GM12864 (cell line): ENCODE measurements at regions not wholly inside any gene's neighbourhood (a gene's known extent, or its start where the extent isn't known, plus 50 kb on each side); places are given as distances from the start of the nearest gene placed in this dataset.

Source experiments
- DNase-seq: peaks from one replicate; pipeline ENCODE4 v3.0.0-alpha.2; 2011; ENCODE audit warnings: low read depth
- H3K4me3 ChIP-seq: 2 replicates; pipeline ENCODE4 v1.5.1; 2011; ENCODE audit warnings: mild to moderate bottlenecking, low read depth, low read length, control low read depth
- TF ChIP-seq, protein P1 (sequence below): IDR thresholded peaks from 2 replicates; pipeline ENCODE4 v1.5.1; 2011; ENCODE audit warnings: low read depth, mild to moderate bottlenecking, moderate library complexity, low read length, control low read depth, inconsistent platforms; ENCODE audit errors: missing control alignments

DNA sequence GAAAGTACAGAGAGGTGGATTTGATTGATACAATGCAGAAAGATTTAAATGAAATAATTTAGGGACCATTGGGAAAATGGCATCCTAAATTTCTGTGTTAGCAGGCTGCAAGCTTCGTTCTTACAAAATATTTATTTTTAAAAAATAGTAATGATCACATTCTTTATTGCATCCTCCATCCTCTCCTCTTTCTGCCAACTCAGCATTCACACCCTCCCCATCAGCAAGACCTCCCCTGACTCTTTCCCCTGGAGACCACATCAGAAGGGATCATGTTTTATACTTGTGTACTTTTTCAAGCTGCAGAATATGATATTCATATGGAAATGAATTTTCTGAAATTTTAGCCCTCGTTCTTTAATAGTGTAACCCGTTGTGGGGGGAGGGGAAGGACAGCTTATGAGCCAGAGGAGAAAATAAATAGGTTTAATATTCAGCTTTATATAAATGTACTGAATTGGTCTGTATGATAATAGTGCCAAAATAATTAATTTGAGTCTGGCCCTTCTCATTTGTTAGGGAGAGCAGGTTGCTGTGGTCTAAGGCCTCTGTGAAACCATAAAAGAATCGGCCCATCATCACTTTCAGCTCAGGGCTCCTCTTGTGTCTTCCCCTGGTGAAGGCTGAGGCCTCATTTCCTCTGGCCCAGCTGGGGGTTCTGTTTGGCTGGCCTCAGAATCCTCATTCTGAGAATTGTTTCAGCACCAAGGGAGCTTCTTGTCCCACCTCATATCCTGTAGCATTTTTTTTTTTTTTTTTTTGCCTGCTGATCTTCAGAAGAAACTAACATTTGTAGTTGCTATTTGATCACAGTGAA, 330.8 kb downstream of the TXNL1 start:
- no peak for DNase-seq
- TF ChIP-seq, protein P1, sequence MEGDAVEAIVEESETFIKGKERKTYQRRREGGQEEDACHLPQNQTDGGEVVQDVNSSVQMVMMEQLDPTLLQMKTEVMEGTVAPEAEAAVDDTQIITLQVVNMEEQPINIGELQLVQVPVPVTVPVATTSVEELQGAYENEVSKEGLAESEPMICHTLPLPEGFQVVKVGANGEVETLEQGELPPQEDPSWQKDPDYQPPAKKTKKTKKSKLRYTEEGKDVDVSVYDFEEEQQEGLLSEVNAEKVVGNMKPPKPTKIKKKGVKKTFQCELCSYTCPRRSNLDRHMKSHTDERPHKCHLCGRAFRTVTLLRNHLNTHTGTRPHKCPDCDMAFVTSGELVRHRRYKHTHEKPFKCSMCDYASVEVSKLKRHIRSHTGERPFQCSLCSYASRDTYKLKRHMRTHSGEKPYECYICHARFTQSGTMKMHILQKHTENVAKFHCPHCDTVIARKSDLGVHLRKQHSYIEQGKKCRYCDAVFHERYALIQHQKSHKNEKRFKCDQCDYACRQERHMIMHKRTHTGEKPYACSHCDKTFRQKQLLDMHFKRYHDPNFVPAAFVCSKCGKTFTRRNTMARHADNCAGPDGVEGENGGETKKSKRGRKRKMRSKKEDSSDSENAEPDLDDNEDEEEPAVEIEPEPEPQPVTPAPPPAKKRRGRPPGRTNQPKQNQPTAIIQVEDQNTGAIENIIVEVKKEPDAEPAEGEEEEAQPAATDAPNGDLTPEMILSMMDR, result no peak
- no peak overlapping the region for H3K4me3 ChIP-seq

DNA sequence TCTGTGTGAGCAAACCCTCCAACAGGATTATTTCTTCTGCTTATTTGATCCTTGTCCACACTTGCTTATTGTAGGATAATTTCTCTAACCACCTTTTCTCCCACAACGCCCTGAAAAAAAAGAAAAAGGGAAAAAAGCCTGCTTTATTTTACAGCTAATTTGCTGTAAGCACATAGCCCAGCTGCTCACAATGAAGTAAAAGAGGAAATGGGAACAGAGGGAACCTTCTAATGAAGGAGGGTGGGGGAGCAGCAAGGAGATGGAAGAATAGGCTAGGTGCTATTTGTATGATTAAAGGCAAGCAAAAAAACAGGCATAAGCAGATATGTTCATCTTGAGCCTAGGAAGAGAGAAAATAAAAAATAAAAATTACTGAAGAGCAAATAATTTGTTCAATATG, 331.6 kb downstream of the TXNL1 start:
- no peak overlapping the region for H3K4me3 ChIP-seq
- no peak for DNase-seq
- TF ChIP-seq, protein P1, result no peak

- no peak for DNase-seq
- TF ChIP-seq, protein P1, result no peak
- H3K4me3 ChIP-seq, result no peak overlapping the region
These were observed 332.8 kb downstream of the TXNL1 start for GRCh38 chr18:56305583-56305982.

DNA sequence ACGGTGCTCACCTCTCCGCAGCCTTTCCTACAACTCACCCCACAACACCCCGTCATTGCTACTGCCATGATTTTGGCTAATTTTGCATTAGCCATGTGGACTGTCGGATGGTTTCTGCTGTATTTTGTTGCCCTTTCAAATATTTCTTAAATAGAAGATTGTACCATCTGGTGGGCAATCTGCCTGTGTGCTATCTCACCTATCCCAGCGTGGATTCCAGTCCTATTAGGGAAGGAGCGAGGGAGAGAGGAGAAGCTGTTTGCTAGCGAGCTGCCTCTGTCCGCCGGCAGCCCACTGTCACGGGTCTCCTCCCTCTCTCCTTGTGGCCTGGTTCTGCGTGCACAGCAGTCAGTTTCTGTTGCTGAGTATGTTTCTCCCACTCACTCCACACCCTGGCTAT, 336.2 kb downstream of the TXNL1 start:
- TF ChIP-seq, protein P1, result no peak
- H3K4me3 ChIP-seq, result no peak overlapping the region
- DNase-seq, result no peak

GRCh38 chr18:56299740-56300139, 338.7 kb downstream of the TXNL1 start:
- H3K4me3 ChIP-seq, result no peak overlapping the region
- TF ChIP-seq, protein P1, result no peak
- DNase-seq, result no peak

GRCh38 chr18:56298935-56299334, 339.5 kb downstream of the TXNL1 start:
- H3K4me3 ChIP-seq, result no peak overlapping the region
- DNase-seq, result no peak
- TF ChIP-seq, protein P1, result no peak

GRCh38 chr18:56296381-56296780, 342.0 kb downstream of the TXNL1 start:
- TF ChIP-seq, protein P1, result no peak
- H3K4me3 ChIP-seq, result no peak overlapping the region
- no peak for DNase-seq
